ENCODE measurements at regions not wholly inside any gene's neighbourhood (a gene's known extent, or its start where the extent isn't known, plus 50 kb on each side); places are given as distances from the start of the nearest gene placed in this dataset.

DNA sequence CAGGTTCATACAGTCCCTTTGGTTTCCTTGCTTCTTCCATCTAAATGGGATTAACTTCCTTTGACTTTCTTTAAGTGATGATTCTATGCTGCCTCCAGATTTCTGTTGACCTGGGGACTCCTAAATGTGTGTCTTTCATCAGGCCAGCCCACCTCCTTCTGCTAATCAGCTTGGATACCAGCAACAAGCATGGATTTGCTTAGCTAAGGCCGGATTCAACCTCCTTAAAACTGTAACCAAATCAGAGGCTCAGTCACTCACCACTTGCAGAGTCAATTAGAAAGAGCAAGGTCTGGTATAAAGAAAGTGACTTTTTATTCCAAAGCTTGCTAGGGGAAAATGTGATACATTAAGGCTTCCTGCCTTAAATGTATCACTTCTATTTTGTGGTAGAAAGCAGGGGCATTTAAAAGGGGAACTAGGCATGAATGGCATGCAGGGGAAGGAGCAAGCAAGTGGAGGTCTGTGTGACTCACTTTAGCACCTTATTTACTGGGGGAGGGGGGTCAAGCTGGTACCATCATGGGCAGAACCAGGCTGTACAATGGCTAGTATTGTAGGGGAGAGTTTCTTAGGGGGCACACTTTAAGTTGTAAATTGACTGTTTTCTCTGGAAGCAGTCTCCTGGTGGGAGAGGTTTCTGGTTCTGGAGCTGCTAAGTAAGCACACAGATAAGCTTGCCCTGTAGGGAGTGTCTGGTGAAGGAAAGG, 239.0 kb upstream of the PDGFD start:
- 38% methylated on average over 1 of the region's 1 CpG; no CpG with 5 or more reads in 1 of the 2 experiments for WGBS, 2 experiments (ENCODE audit: extremely low coverage in 1 of 2, insufficient coverage in 1 of 2, insufficient read length in 1 of 2, insufficient replicate concordance in 2 of 2, low coverage in 1 of 2, low lambda C conversion rate in 2 of 2, missing lambda C conversion rate in 1 of 2)
- DNase-seq (ENCODE audit: low read depth in 1 of 2, low spot score in 2 of 2), result peak in 1 of 2 experiments; percentile 53
- Histone ChIP-seq H2AFZ (ENCODE audit: low read length) (no peak overlapping the region; the same call in 1 of the 2 replicates), H2BK20ac (ENCODE audit: low read length) (peak overlapping the region; percentile 34; the same call in 1 of the 2 replicates), H3K56ac (replicated peaks; ENCODE audit: insufficient read length, low read depth, low read length) (no peak overlapping the region), H2BK15ac (ENCODE audit: low read length) (no peak overlapping the region), H3K4me2 (ENCODE audit: insufficient read depth in 1 of 2, low read depth in 2 of 2, low read length in 2 of 2) (peak overlapping the region; percentile 46 to 58), H3K18ac (ENCODE audit: extremely low read depth, low read length) (peak overlapping the region; percentile 10), H3K4me3 (ENCODE audit: extremely low read depth in 1 of 4, insufficient read depth in 2 of 4, low read depth in 3 of 4, low read length in 4 of 4) (peak overlapping the region in 1 of 4 experiments; percentile 28; a peak in 2 of 8 replicates), H4K91ac (replicated peaks; ENCODE audit: insufficient read length, low read length) (no peak overlapping the region), H4K8ac (ENCODE audit: extremely low read depth, insufficient read depth, low read length) (no peak overlapping the region), H3K9me3 (ENCODE audit: insufficient read depth in 2 of 2, low read depth in 1 of 2, low read length in 1 of 2) (no peaks in the 10 kb centered on the region), H3K14ac (ENCODE audit: insufficient read length) (no peak overlapping the region), H3K23ac (ENCODE audit: insufficient read length) (no peak overlapping the region), H2BK12ac (ENCODE audit: low read depth, low read length) (no peak overlapping the region), H4K20me1 (replicated peaks in 1 of 2; ENCODE audit: control insufficient read depth in 1 of 2, insufficient read depth in 2 of 2, low read length in 2 of 2) (no peaks in the 10 kb centered on the region), H4K5ac (ENCODE audit: insufficient read length, low read depth, low read length) (peak overlapping the region; percentile 34), H3K27ac (ENCODE audit: low read depth, low read length) (no peak overlapping the region; the same call in 1 of the 2 replicates), H3K36me3 (ENCODE audit: control insufficient read depth in 2 of 4, insufficient read depth in 4 of 4, low read length in 3 of 4) (no peaks in the 10 kb centered on the region), H3K23me2 (ENCODE audit: low read depth, low read length) (no peaks in the 10 kb centered on the region; the same call in 1 of the 2 replicates), H2AK5ac (ENCODE audit: low read depth, low read length) (no peak overlapping the region), H3K9ac (replicated peaks in 1 of 4; ENCODE audit: extremely low read depth in 1 of 4, low read depth in 3 of 4, low read length in 3 of 4) (no peak overlapping the region), H3K4me1 (replicated peaks in 1 of 4; ENCODE audit: control insufficient read depth in 3 of 4, insufficient read depth in 4 of 4, low read length in 3 of 4) (peaks cover 0 to 17% (median 2%) of the 10 kb centered on the region in 4 experiments; a peak in 3 of 7 replicates), H3K27me3 (replicated peaks in 1 of 4; ENCODE audit: control insufficient read depth in 3 of 4, extremely low read depth in 1 of 4, insufficient read depth in 3 of 4, low read length in 3 of 4) (no peaks in the 10 kb centered on the region), H2BK5ac (ENCODE audit: low read depth, low read length) (peak overlapping the region; percentile 54; the same call in 1 of the 2 replicates), H3K79me2 (ENCODE audit: control insufficient read depth in 1 of 2, insufficient read depth in 2 of 2, low read length in 2 of 2) (no peaks in the 10 kb centered on the region), H3K4ac (replicated peaks; ENCODE audit: insufficient read length, low read depth, low read length) (no peak overlapping the region), H2BK120ac (replicated peaks; ENCODE audit: low read depth, low read length) (no peak overlapping the region), H3K79me1 (ENCODE audit: low read depth, low read length) (no peaks in the 10 kb centered on the region)
- peak; percentile 52 for FAIRE-seq
- CTCF ChIA-PET (ENCODE audit: partially characterized antibody), result interaction anchor here (0.9 to 1.1 kb wide), 2 partner anchors 31 to 60 kb away, joined by 3 read pairs; no protein-coding TSS in a partner anchor
- POLR2A ChIA-PET (ENCODE audit: partially characterized antibody), result interaction anchor here (0.7 to 1.9 kb wide), 3 partner anchors 8 to 13 kb away, joined by 3 to 6 read pairs (median 4); no protein-coding TSS in a partner anchor
- TF ChIP-seq RNF2 (IDR thresholded peaks at IDR 0.05; ENCODE audit: borderline replicate concordance, low read depth, low read length, missing control alignments, poor library complexity, severe bottlenecking) (no peak), RBBP5 (IDR thresholded peaks at IDR 0.05; ENCODE audit: borderline replicate concordance, low read depth, low read length) (no peak), SUZ12 (IDR thresholded peaks at IDR 0.05; ENCODE audit: low read length) (no peak), CHD2 (IDR thresholded peaks at IDR 0.05; ENCODE audit: low read length) (no peak), RXRA (IDR thresholded peaks at IDR 0.05; ENCODE audit: insufficient read depth, low read depth, low read length) (no peak), NANOG (IDR thresholded peaks at IDR 0.05; ENCODE audit: insufficient read depth, low read depth, low read length, poor library complexity, severe bottlenecking) (peak; percentile 9), TEAD4 (IDR thresholded peaks at IDR 0.05; ENCODE audit: low read depth, low read length) (0 out of 2 replicates have a peak, but pooled peaks have one; percentile 8), CREB1 (IDR thresholded peaks at IDR 0.05) (no peak), SIN3A (conservative IDR thresholded peaks at IDR 0.05 in 1 of 2, IDR thresholded peaks at IDR 0.05 in 1 of 2; ENCODE audit: low read depth in 1 of 2, low read length in 2 of 2) (no peak), SP1 (IDR thresholded peaks at IDR 0.05; ENCODE audit: low read depth, low read length) (0 out of 2 replicates have a peak, but pooled peaks have one; percentile 25), TAF7 (optimal IDR thresholded peaks at IDR 0.05; ENCODE audit: borderline replicate concordance, low read depth, low read length) (no peak), ASH2L (IDR thresholded peaks at IDR 0.05; ENCODE audit: low read length) (peak; percentile 81)

Measured in H1 (cell line).